Caco-2 (cell line): ENCODE measurements at regions not wholly inside any gene's neighbourhood (a gene's known extent, or its start where the extent isn't known, plus 50 kb on each side); places are given as distances from the start of the nearest gene placed in this dataset.
A peak's percentile ranks its signal among the peaks of the same experiment; 100 is the strongest.

ENCODE experiments used
- BruUV-seq: library from RNA; stranded (reverse); fragments of 400-500 nt; replicated peaks from 2 replicates; lab custom pipeline; 2021; lab: Mats Ljungman, UMichigan
- CTCF ChIA-PET: fragments of 300-600 bp; sonication (Branson Sonifier 250); formaldehyde crosslinking; loops from one replicate; lab custom pipeline; 2022; ENCODE audit warnings: antibody characterized with exemption; lab: Charles Lee
- POLR2A ChIA-PET: fragments of 300-600 bp; sonication (Branson Sonifier 250); formaldehyde crosslinking; loops from one replicate; lab custom pipeline; 2022; ENCODE audit warnings: antibody characterized with exemption; lab: Charles Lee
- DNase-seq, 2 experiments: peaks; one replicate each; pipeline versions ENCODE4 v3.0.0 to v3.0.0-alpha.2; 2020 to 2022
- H3K27me3 ChIP-seq: replicated peaks from 2 replicates; pipeline ENCODE4 v1.6.0; 2011; ENCODE audit warnings: low read length; ENCODE audit not compliant: control insufficient read depth, insufficient read depth
- H3K36me3 ChIP-seq: 2 replicates; pipeline ENCODE4 v1.5.1; 2011; ENCODE audit warnings: low read length; ENCODE audit not compliant: control insufficient read depth, insufficient read depth
- H3K4me1 ChIP-seq: fragments of 250-450 bp; sonication (Bioruptor Pico); 2 replicates; pipeline ENCODE4 v1.5.1; 2020; ENCODE audit warnings: mild to moderate bottlenecking
- H3K4me3 ChIP-seq: 2 replicates; pipeline ENCODE4 v1.5.1; 2011; ENCODE audit warnings: low read depth, mild to moderate bottlenecking, control low read depth, low read length
- H3K9me3 ChIP-seq: fragments of 250-450 bp; sonication (Bioruptor Pico); 2 replicates; pipeline ENCODE4 v1.5.1; 2020; ENCODE audit warnings: mild to moderate bottlenecking, moderate library complexity
- H3K27ac Mint-ChIP-seq: one replicate; pipeline ENCODE4 v1.8.0; 2022; ENCODE audit warnings: mixed read lengths; ENCODE audit not compliant: unreplicated experiment
- H3K27me3 Mint-ChIP-seq: one replicate; pipeline ENCODE4 v1.8.0; 2022; ENCODE audit warnings: mixed read lengths; ENCODE audit not compliant: insufficient read depth, unreplicated experiment
- H3K36me3 Mint-ChIP-seq: one replicate; pipeline ENCODE4 v1.8.0; 2022; ENCODE audit warnings: mild to moderate bottlenecking, mixed read lengths; ENCODE audit not compliant: insufficient read depth, unreplicated experiment
- H3K4me1 Mint-ChIP-seq: one replicate; pipeline ENCODE4 v1.8.0; 2022; ENCODE audit warnings: low read depth, mixed read lengths; ENCODE audit not compliant: unreplicated experiment
- H3K4me3 Mint-ChIP-seq: one replicate; pipeline ENCODE4 v1.8.0; 2022; ENCODE audit warnings: mild to moderate bottlenecking, moderate library complexity, mixed read lengths; ENCODE audit not compliant: unreplicated experiment
- H3K9me3 Mint-ChIP-seq: one replicate; pipeline ENCODE4 v1.8.0; 2022; ENCODE audit warnings: mixed read lengths; ENCODE audit not compliant: unreplicated experiment
- CTCF ChIP-seq, 2 experiments: fragments of 200-600 bp in 1 of 2; IDR thresholded peaks; 1 replicate in 1 of 2; 2 replicates in 1 of 2; pipeline versions ENCODE4 v1.5.1 to v1.8.0; 2011 to 2022; ENCODE audit warnings: antibody characterized with exemption in 1 of 2, control low read depth in 1 of 2, inconsistent platforms in 1 of 2, low read depth in 1 of 2, low read length in 1 of 2, mild to moderate bottlenecking in 1 of 2, moderate library complexity in 1 of 2; ENCODE audit not compliant: insufficient read depth in 1 of 2, severe bottlenecking in 1 of 2, unreplicated experiment in 1 of 2
- intact Hi-C: fragments of 100-400 bp; cut with micrococcal nuclease; formaldehyde crosslinking; loops from one replicate; pipeline ENCODE4 v1.10.0; 2022; ENCODE audit not compliant: unreplicated experiment

- H3K9me3 Mint-ChIP-seq: no peaks in the 10 kb centered on the region
- no peak overlapping the region for H3K4me3 Mint-ChIP-seq
- peaks cover 13% of the 10 kb centered on the region for H3K4me1 Mint-ChIP-seq
- H3K27ac Mint-ChIP-seq: no peak overlapping the region
- POLR2A ChIA-PET: no interaction called here
- H3K36me3 Mint-ChIP-seq: no peaks in the 10 kb centered on the region
- Histone ChIP-seq H3K4me1 (peaks cover 13% of the 10 kb centered on the region; the same call in 1 of the 2 replicates), H3K36me3 (no peaks in the 10 kb centered on the region), H3K27me3 (no peaks in the 10 kb centered on the region), H3K9me3 (no peaks in the 10 kb centered on the region), H3K4me3 (no peak overlapping the region)
- CTCF ChIA-PET: no interaction called here
- DNase-seq: no peak
- no peak for TF ChIP-seq CTCF (IDR thresholded peaks at IDR 0.05; ENCODE audit: insufficient read depth in 1 of 2, low read depth in 1 of 2, low read length in 1 of 2, severe bottlenecking in 1 of 2, unreplicated experiment in 1 of 2)
- H3K27me3 Mint-ChIP-seq: no peaks in the 10 kb centered on the region
- no TSS peak for BruUV-seq
- intact Hi-C loops: no loop called here
Measured at GRCh38 chr16:73302942-73303341, 255.0 kb upstream of the ZFHX3 start.

GRCh38 chr16:73301984-73302383 is 254.1 kb upstream of the ZFHX3 start:
- POLR2A ChIA-PET: no interaction called here
- Histone ChIP-seq H3K4me3 (no peak overlapping the region), H3K27me3 (no peaks in the 10 kb centered on the region), H3K9me3 (no peaks in the 10 kb centered on the region), H3K4me1 (peaks cover 13% of the 10 kb centered on the region; the same call in 1 of the 2 replicates), H3K36me3 (no peaks in the 10 kb centered on the region)
- no peak for TF ChIP-seq CTCF (IDR thresholded peaks at IDR 0.05; ENCODE audit: insufficient read depth in 1 of 2, low read depth in 1 of 2, low read length in 1 of 2, severe bottlenecking in 1 of 2, unreplicated experiment in 1 of 2)
- CTCF ChIA-PET: no interaction called here
- no peak for DNase-seq
- no TSS peak for BruUV-seq
- intact Hi-C loops: no loop called here
- Mint-ChIP-seq H3K27ac (no peak overlapping the region), H3K36me3 (no peaks in the 10 kb centered on the region), H3K4me3 (no peak overlapping the region), H3K9me3 (no peaks in the 10 kb centered on the region), H3K4me1 (peaks cover 13% of the 10 kb centered on the region), H3K27me3 (no peaks in the 10 kb centered on the region)

DNA sequence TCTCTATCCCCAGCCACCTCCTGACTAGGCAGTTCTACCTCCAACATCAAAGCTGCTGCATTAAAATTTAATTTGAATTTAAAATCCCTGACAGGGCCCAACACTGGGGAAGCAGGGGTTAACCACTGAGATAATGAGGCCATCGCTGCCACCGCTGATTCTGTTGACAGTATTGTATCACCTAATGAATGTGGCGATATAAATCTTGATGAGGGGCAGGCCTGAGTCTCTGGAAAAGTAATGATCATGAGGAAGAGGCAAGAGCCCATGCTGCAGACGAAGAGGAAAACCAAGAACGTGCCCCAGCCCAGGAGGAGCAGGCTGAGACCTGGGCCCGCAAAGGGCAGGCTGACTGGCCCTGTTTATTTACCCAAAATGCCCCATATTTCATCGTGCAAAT is 251.4 kb upstream of the ZFHX3 start:
- H3K4me1 Mint-ChIP-seq: peaks cover 13% of the 10 kb centered on the region
- H3K9me3 ChIP-seq: no peaks in the 10 kb centered on the region
- TF ChIP-seq CTCF (IDR thresholded peaks at IDR 0.05; ENCODE audit: insufficient read depth in 1 of 2, low read depth in 1 of 2, low read length in 1 of 2, severe bottlenecking in 1 of 2, unreplicated experiment in 1 of 2): no peak
- DNase-seq: no peak
- H3K27me3 Mint-ChIP-seq: no peaks in the 10 kb centered on the region
- no peaks in the 10 kb centered on the region for H3K27me3 ChIP-seq
- no peaks in the 10 kb centered on the region for H3K36me3 Mint-ChIP-seq
- BruUV-seq: no TSS peak
- H3K27ac Mint-ChIP-seq: peak overlapping the region; percentile 15
- CTCF ChIA-PET: no interaction called here
- H3K4me1 ChIP-seq: peaks cover 13% of the 10 kb centered on the region; the same call in 1 of the 2 replicates
- intact Hi-C loops: no loop called here
- no peak overlapping the region for H3K4me3 Mint-ChIP-seq
- H3K36me3 ChIP-seq: no peaks in the 10 kb centered on the region
- POLR2A ChIA-PET: no interaction called here
- H3K4me3 ChIP-seq: no peak overlapping the region
- H3K9me3 Mint-ChIP-seq: no peaks in the 10 kb centered on the region
